Medulla oblongata (tissue), 1 donor: ENCODE measurements at regions not wholly inside any gene's neighbourhood (a gene's known extent, or its start where the extent isn't known, plus 50 kb on each side); places are given as distances from the start of the nearest gene placed in this dataset.

Experiments
- DNase-seq: peaks from one replicate; pipeline ENCODE4 v3.0.0-alpha.2; 2015; ENCODE audit errors: extremely low spot score

- no peak for DNase-seq
Measured at GRCh38 chr5:143497749-143498148, 94.3 kb upstream of the NR3C1 start.

- DNase-seq, result no peak
Measured at GRCh38 chr5:143496943-143497342, 93.5 kb upstream of the NR3C1 start.

- no peak for DNase-seq
Measured at GRCh38 chr5:143495821-143496275, 92.4 kb upstream of the NR3C1 start.

- DNase-seq, result no peak
Measured at GRCh38 chr5:143495110-143495509, 91.6 kb upstream of the NR3C1 start.

GRCh38 chr5:143494595-143494994 is 91.1 kb upstream of the NR3C1 start:
- DNase-seq, result no peak

- no peak for DNase-seq
Measured at GRCh38 chr5:143494162-143494561, 90.7 kb upstream of the NR3C1 start.

- no peak for DNase-seq
Measured at GRCh38 chr5:143492783-143493182, 89.3 kb upstream of the NR3C1 start.

- no peak for DNase-seq
Measured at GRCh38 chr5:143491646-143492045, 88.2 kb upstream of the NR3C1 start.

GRCh38 chr5:143488381-143488780 is 84.9 kb upstream of the NR3C1 start:
- DNase-seq, result no peak

- no peak for DNase-seq
Measured at GRCh38 chr5:143484601-143485000, 81.1 kb upstream of the NR3C1 start.

- DNase-seq, result no peak
Measured at GRCh38 chr5:143481697-143482531, 78.4 kb upstream of the NR3C1 start.

GRCh38 chr5:143480001-143480400 is 76.5 kb upstream of the NR3C1 start:
- DNase-seq, result no peak

- no peak for DNase-seq
Measured at GRCh38 chr5:143479394-143479793, 75.9 kb upstream of the NR3C1 start.

- DNase-seq, result no peak
Measured at GRCh38 chr5:143476601-143477211, 73.2 kb upstream of the NR3C1 start.

GRCh38 chr5:143474616-143475015 is 71.1 kb upstream of the NR3C1 start:
- no peak for DNase-seq

- DNase-seq, result no peak
Measured at GRCh38 chr5:143473481-143473880, 70.0 kb upstream of the NR3C1 start.

GRCh38 chr5:143472576-143472975 is 69.1 kb upstream of the NR3C1 start:
- no peak for DNase-seq

- DNase-seq, result no peak
Measured at GRCh38 chr5:143471666-143472464, 68.4 kb upstream of the NR3C1 start.

GRCh38 chr5:143471041-143471509 is 67.6 kb upstream of the NR3C1 start:
- no peak for DNase-seq

- no peak for DNase-seq
Measured at GRCh38 chr5:143470120-143470519, 66.6 kb upstream of the NR3C1 start.

- DNase-seq, result no peak
Measured at GRCh38 chr5:143469125-143469524, 65.6 kb upstream of the NR3C1 start.

- no peak for DNase-seq
Measured at GRCh38 chr5:143466632-143467031, 63.1 kb upstream of the NR3C1 start.
